ENCODE measurements at regions not wholly inside any gene's neighbourhood (a gene's known extent, or its start where the extent isn't known, plus 50 kb on each side); places are given as distances from the start of the nearest gene placed in this dataset.

GRCh38 chr9:73243078-73243477, 91.4 kb downstream of the ANXA1 start:
- no peaks in the 10 kb centered on the region for H3K27me3 ChIP-seq
- H3K36me3 ChIP-seq, result no peaks in the 10 kb centered on the region
- H3K4me3 ChIP-seq, result no peak overlapping the region
- TF ChIP-seq EP300 (IDR thresholded peaks at IDR 0.05) (no peak), POLR2AphosphoS5 (IDR thresholded peaks at IDR 0.05) (no peak), POLR2A (IDR thresholded peaks at IDR 0.05) (no peak), CTCF (IDR thresholded peaks at IDR 0.05) (no peak)
- WGBS, 2 donors, result 72 to 87% methylated on average over 2 of the region's 2 CpGs
- H3K27ac ChIP-seq, result no peak overlapping the region
- no peaks in the 10 kb centered on the region for H3K9me3 ChIP-seq
- ATAC-seq (ENCODE audit: low FRiP score in 2 of 2) (no peak), DNase-seq (no peak)
- no peaks in the 10 kb centered on the region for H3K4me1 ChIP-seq

- DNase-seq (no peak), ATAC-seq (ENCODE audit: low FRiP score in 2 of 2) (no peak)
- no peaks in the 10 kb centered on the region for H3K27me3 ChIP-seq
- H3K27ac ChIP-seq, result no peak overlapping the region
- H3K9me3 ChIP-seq, result no peaks in the 10 kb centered on the region
- H3K4me1 ChIP-seq, result no peaks in the 10 kb centered on the region
- TF ChIP-seq POLR2A (IDR thresholded peaks at IDR 0.05) (no peak), EP300 (IDR thresholded peaks at IDR 0.05) (no peak), CTCF (IDR thresholded peaks at IDR 0.05) (no peak)
- 80 to 82% methylated on average over 13 of the region's 13 CpGs for WGBS, 2 donors
- no peak overlapping the region for H3K4me3 ChIP-seq
- H3K36me3 ChIP-seq, result no peaks in the 10 kb centered on the region
Measured at GRCh38 chr9:73259086-73259696, 107.5 kb downstream of the ANXA1 start.

- Histone ChIP-seq H3K9me3 (no peaks in the 10 kb centered on the region), H3K27me3 (no peaks in the 10 kb centered on the region), H3K4me1 (no peaks in the 10 kb centered on the region), H3K36me3 (no peaks in the 10 kb centered on the region), H3K27ac (no peak overlapping the region), H3K4me3 (no peak overlapping the region)
- DNase-seq, result no peak
- ATAC-seq (ENCODE audit: low FRiP score in 2 of 2), result no peak
- TF ChIP-seq POLR2A (IDR thresholded peaks at IDR 0.05) (no peak), EP300 (IDR thresholded peaks at IDR 0.05) (no peak), CTCF (IDR thresholded peaks at IDR 0.05) (no peak), POLR2AphosphoS5 (IDR thresholded peaks at IDR 0.05) (no peak)
Measured at GRCh38 chr9:73260506-73260905, 108.8 kb downstream of the ANXA1 start.

- Histone ChIP-seq H3K36me3 (no peaks in the 10 kb centered on the region), H3K4me1 (no peaks in the 10 kb centered on the region), H3K9me3 (no peaks in the 10 kb centered on the region), H3K27ac (no peak overlapping the region), H3K4me3 (no peak overlapping the region), H3K27me3 (no peaks in the 10 kb centered on the region)
- no peak for TF ChIP-seq CTCF (IDR thresholded peaks at IDR 0.05)
- TF ChIP-seq EP300 (IDR thresholded peaks at IDR 0.05), result no peak
- TF ChIP-seq POLR2AphosphoS5 (IDR thresholded peaks at IDR 0.05), result no peak
- TF ChIP-seq POLR2A (IDR thresholded peaks at IDR 0.05), result no peak
- no peak for ATAC-seq (ENCODE audit: low FRiP score in 2 of 2)
- DNase-seq, result no peak
- 88 to 89% methylated on average over 4 of the region's 4 CpGs for WGBS, 2 donors
Measured at GRCh38 chr9:73264631-73265030, 113.0 kb downstream of the ANXA1 start.

GRCh38 chr9:73265876-73266275, 114.2 kb downstream of the ANXA1 start:
- H3K9me3 ChIP-seq, result no peaks in the 10 kb centered on the region
- H3K4me1 ChIP-seq, result no peaks in the 10 kb centered on the region
- H3K27ac ChIP-seq, result no peak overlapping the region
- no peak for TF ChIP-seq CTCF (IDR thresholded peaks at IDR 0.05)
- no peaks in the 10 kb centered on the region for H3K27me3 ChIP-seq
- H3K36me3 ChIP-seq, result no peaks in the 10 kb centered on the region
- H3K4me3 ChIP-seq, result no peak overlapping the region
- WGBS, 2 donors, result 77 to 79% methylated on average over 2 to 4 of the region's 4 CpGs
- ATAC-seq (ENCODE audit: low FRiP score in 2 of 2) (no peak), DNase-seq (no peak)

All from upper lobe of left lung (tissue), 6 donors.